ENCODE measurements at regions not wholly inside any gene's neighbourhood (a gene's known extent, or its start where the extent isn't known, plus 50 kb on each side); places are given as distances from the start of the nearest gene placed in this dataset.

- no peak for DNase-seq (ENCODE audit: low spot score)
Measured at GRCh38 chr2:199025146-199025545, 432.6 kb downstream of the SATB2 start.

- DNase-seq (ENCODE audit: low spot score) = no peak
Measured at GRCh38 chr2:199024224-199024623, 433.5 kb downstream of the SATB2 start.

- peak; percentile 57 for DNase-seq (ENCODE audit: low spot score)
Measured at GRCh38 chr2:199019898-199020507, 437.7 kb downstream of the SATB2 start.

- DNase-seq (ENCODE audit: low spot score) = no peak
Measured at GRCh38 chr2:199018826-199019225, 438.9 kb downstream of the SATB2 start.

GRCh38 chr2:199015072-199015471 is 442.7 kb downstream of the SATB2 start:
- no peak for DNase-seq (ENCODE audit: low spot score)

- no peak for DNase-seq (ENCODE audit: low spot score)
Measured at GRCh38 chr2:199014226-199014625, 443.5 kb downstream of the SATB2 start.

GRCh38 chr2:199011908-199012307 is 445.8 kb downstream of the SATB2 start:
- DNase-seq (ENCODE audit: low spot score) = no peak

- DNase-seq (ENCODE audit: low spot score) = no peak
Measured at GRCh38 chr2:198994678-198995077, 463.1 kb downstream of the SATB2 start.

- DNase-seq (ENCODE audit: low spot score) = no peak
Measured at GRCh38 chr2:198991431-198991830, 466.3 kb downstream of the SATB2 start.

GRCh38 chr2:198975779-198976178 is 482.0 kb downstream of the SATB2 start:
- DNase-seq (ENCODE audit: low spot score) = no peak

- no peak for DNase-seq (ENCODE audit: low spot score)
Measured at GRCh38 chr2:198973785-198974184, 484.0 kb downstream of the SATB2 start.

- peak; percentile 8 for DNase-seq (ENCODE audit: low spot score)
Measured at GRCh38 chr2:198973181-198973580, 484.6 kb downstream of the SATB2 start.

- DNase-seq (ENCODE audit: low spot score) = no peak
Measured at GRCh38 chr2:198968545-198968944, 489.2 kb downstream of the SATB2 start.

GRCh38 chr2:198966269-198966668 is 491.5 kb downstream of the SATB2 start:
- no peak for DNase-seq (ENCODE audit: low spot score)

- no peak for DNase-seq (ENCODE audit: low spot score)
Measured at GRCh38 chr2:198961547-198961946, 496.2 kb downstream of the SATB2 start.

GRCh38 chr2:198957181-198957580 is 500.6 kb downstream of the SATB2 start:
- peak; percentile 42 for DNase-seq (ENCODE audit: low spot score)

- no peak for DNase-seq (ENCODE audit: low spot score)
Measured at GRCh38 chr2:198953328-198953727, 504.4 kb downstream of the SATB2 start.

- DNase-seq (ENCODE audit: low spot score) = no peak
Measured at GRCh38 chr2:198950803-198951202, 506.9 kb downstream of the SATB2 start.

GRCh38 chr2:198945496-198945895 is 512.2 kb downstream of the SATB2 start:
- DNase-seq (ENCODE audit: low spot score) = no peak

- DNase-seq (ENCODE audit: low spot score) = peak; percentile 8
Measured at GRCh38 chr2:198930170-198930569, 527.6 kb downstream of the SATB2 start.

- peak; percentile 14 for DNase-seq (ENCODE audit: low spot score)
Measured at GRCh38 chr2:198928026-198928425, 529.7 kb downstream of the SATB2 start.

GRCh38 chr2:198917926-198918720 is 539.6 kb downstream of the SATB2 start:
- DNase-seq (ENCODE audit: low spot score) = no peak

GRCh38 chr2:198917275-198917674 is 540.5 kb downstream of the SATB2 start:
- no peak for DNase-seq (ENCODE audit: low spot score)

Data from AG20443 (cell line).